NT2/D1 (cell line): ENCODE measurements at regions not wholly inside any gene's neighbourhood (a gene's known extent, or its start where the extent isn't known, plus 50 kb on each side); places are given as distances from the start of the nearest gene placed in this dataset.

ENCODE experiments used
- DNase-seq: peaks from one replicate; pipeline ENCODE4 v3.0.0-alpha.2; 2011; ENCODE audit warnings: low read depth, low spot score
- H3K27me3 ChIP-seq: 2 replicates; pipeline ENCODE4 v1.6.0; 2011; ENCODE audit warnings: mild to moderate bottlenecking; ENCODE audit not compliant: insufficient read length, insufficient read depth
- H3K36me3 ChIP-seq: 2 replicates; pipeline ENCODE4 v1.6.1; 2011; ENCODE audit warnings: mild to moderate bottlenecking, low read length, mixed read lengths; ENCODE audit not compliant: insufficient read depth, insufficient read length
- H3K4me1 ChIP-seq: 2 replicates; pipeline ENCODE4 v1.5.1; 2011; ENCODE audit not compliant: insufficient read depth, insufficient read length
- H3K4me3 ChIP-seq: 2 replicates; pipeline ENCODE4 v1.5.1; 2011; ENCODE audit warnings: low read depth; ENCODE audit not compliant: insufficient read length
- H3K9ac ChIP-seq: 2 replicates; pipeline ENCODE4 v1.6.0; 2011; ENCODE audit warnings: low read depth; ENCODE audit not compliant: insufficient read length
- H3K9me3 ChIP-seq: 2 replicates; pipeline ENCODE4 v1.5.1; 2011; ENCODE audit warnings: mild to moderate bottlenecking, low read length; ENCODE audit not compliant: insufficient read depth
- SUZ12 ChIP-seq: IDR thresholded peaks from 2 replicates; pipeline ENCODE4 v1.6.1; 2011; ENCODE audit not compliant: insufficient read length, insufficient read depth; ENCODE audit errors: extremely low read depth
- YY1 ChIP-seq: IDR thresholded peaks from 2 replicates; pipeline ENCODE4 v1.6.1; 2011; ENCODE audit not compliant: insufficient read length, insufficient read depth
- ZNF274 ChIP-seq: IDR thresholded peaks from 2 replicates; pipeline ENCODE4 v1.6.1; 2011; ENCODE audit warnings: mild to moderate bottlenecking, low read depth, low read length

- no peak overlapping the region for H3K9ac ChIP-seq
- H3K9me3 ChIP-seq: no peaks in the 10 kb centered on the region
- H3K4me1 ChIP-seq: no peaks in the 10 kb centered on the region
- no peak for DNase-seq
- no peaks in the 10 kb centered on the region for H3K36me3 ChIP-seq
- TF ChIP-seq SUZ12: no peak
- TF ChIP-seq ZNF274: no peak
- TF ChIP-seq YY1: no peak
- H3K27me3 ChIP-seq: no peaks in the 10 kb centered on the region
- no peak overlapping the region for H3K4me3 ChIP-seq
Measured at GRCh38 chr10:4698075-4698474, 127.9 kb upstream of the AKR1E2 start.

GRCh38 chr10:4696186-4696585, 129.8 kb upstream of the AKR1E2 start:
- H3K4me1 ChIP-seq: no peaks in the 10 kb centered on the region
- no peak for TF ChIP-seq ZNF274
- no peak for TF ChIP-seq SUZ12
- TF ChIP-seq YY1: no peak
- no peak for DNase-seq

GRCh38 chr10:4693967-4694366, 132.0 kb upstream of the AKR1E2 start:
- Histone ChIP-seq H3K36me3 (no peaks in the 10 kb centered on the region), H3K4me3 (no peak overlapping the region)

More at GRCh38 chr10:4696186-4696585, 129.8 kb upstream of the AKR1E2 start:
- Histone ChIP-seq H3K36me3 (no peaks in the 10 kb centered on the region), H3K9me3 (no peaks in the 10 kb centered on the region), H3K27me3 (no peaks in the 10 kb centered on the region), H3K4me3 (no peak overlapping the region), H3K9ac (no peak overlapping the region)

GRCh38 chr10:4692206-4692605, 133.8 kb upstream of the AKR1E2 start:
- Histone ChIP-seq H3K9ac (no peak overlapping the region), H3K9me3 (0 out of 2 replicates have a peak, but pooled peaks cover 5% of the 10 kb centered on the region), H3K4me1 (no peaks in the 10 kb centered on the region), H3K27me3 (no peaks in the 10 kb centered on the region), H3K36me3 (no peaks in the 10 kb centered on the region), H3K4me3 (no peak overlapping the region)
- no peak for DNase-seq
- no peak for TF ChIP-seq ZNF274
- TF ChIP-seq YY1: no peak
- no peak for TF ChIP-seq SUZ12

More at GRCh38 chr10:4693967-4694366, 132.0 kb upstream of the AKR1E2 start:
- DNase-seq: no peak
- H3K9me3 ChIP-seq: 0 out of 2 replicates have a peak, but pooled peaks cover 5% of the 10 kb centered on the region
- no peaks in the 10 kb centered on the region for H3K27me3 ChIP-seq
- no peak overlapping the region for H3K9ac ChIP-seq
- TF ChIP-seq ZNF274: no peak
- no peaks in the 10 kb centered on the region for H3K4me1 ChIP-seq

- TF ChIP-seq SUZ12 (no peak), ZNF274 (no peak), YY1 (no peak)
- Histone ChIP-seq H3K9ac (no peak overlapping the region), H3K4me3 (no peak overlapping the region), H3K36me3 (no peaks in the 10 kb centered on the region), H3K9me3 (0 out of 2 replicates have a peak, but pooled peaks cover 5% of the 10 kb centered on the region), H3K27me3 (no peaks in the 10 kb centered on the region), H3K4me1 (no peaks in the 10 kb centered on the region)
- DNase-seq: no peak
Measured at GRCh38 chr10:4691776-4692175, 134.2 kb upstream of the AKR1E2 start.

GRCh38 chr10:4691301-4691700, 134.7 kb upstream of the AKR1E2 start:
- Histone ChIP-seq H3K4me3 (no peak overlapping the region), H3K36me3 (no peaks in the 10 kb centered on the region), H3K27me3 (no peaks in the 10 kb centered on the region), H3K9me3 (0 out of 2 replicates have a peak, but pooled peaks cover 5% of the 10 kb centered on the region), H3K9ac (no peak overlapping the region), H3K4me1 (no peaks in the 10 kb centered on the region)
- TF ChIP-seq SUZ12: no peak
- TF ChIP-seq ZNF274: no peak
- TF ChIP-seq YY1: no peak
- DNase-seq: no peak

GRCh38 chr10:4688601-4689000, 137.4 kb upstream of the AKR1E2 start:
- Histone ChIP-seq H3K9me3 (0 out of 2 replicates have a peak, but pooled peaks cover 5% of the 10 kb centered on the region), H3K36me3 (no peaks in the 10 kb centered on the region), H3K4me1 (no peaks in the 10 kb centered on the region), H3K9ac (no peak overlapping the region), H3K4me3 (no peak overlapping the region), H3K27me3 (no peaks in the 10 kb centered on the region)
- TF ChIP-seq YY1 (no peak), ZNF274 (no peak), SUZ12 (no peak)
- DNase-seq: no peak
